Neutrophil (primary cell): ENCODE measurements at regions not wholly inside any gene's neighbourhood (a gene's known extent, or its start where the extent isn't known, plus 50 kb on each side); places are given as distances from the start of the nearest gene placed in this dataset.

ENCODE experiments used
- H3K27ac ChIP-seq: fragments of 200-600 bp; sonication (generic); 2 replicates; pipeline ENCODE4 v1.5.1; 2016; ENCODE audit warnings: mild to moderate bottlenecking, moderate library complexity
- H3K27me3 ChIP-seq: fragments of 200-600 bp; sonication (generic); 2 replicates; pipeline ENCODE4 v1.6.0; 2016; ENCODE audit warnings: mild to moderate bottlenecking
- H3K36me3 ChIP-seq: fragments of 200-600 bp; sonication (generic); 2 replicates; pipeline ENCODE4 v1.5.1; 2017
- H3K4me1 ChIP-seq, 2 experiments: fragments of 200-600 bp in 1 of 2; sonication (generic) in 1 of 2; 1 replicate in 1 of 2; 2 replicates in 1 of 2; pipeline versions ENCODE4 v1.5.1 to v1.6.1; 2013 to 2016; ENCODE audit warnings: low read depth in 1 of 2, low read length in 1 of 2, mild to moderate bottlenecking in 1 of 2, moderate library complexity in 1 of 2; ENCODE audit not compliant: control insufficient read depth in 1 of 2, insufficient read depth in 1 of 2
- H3K4me3 ChIP-seq, 2 experiments: fragments of 200-600 bp in 1 of 2; sonication (generic) in 1 of 2; 1 replicate in 1 of 2; 2 replicates in 1 of 2; pipeline ENCODE4 v1.5.1; 2013 to 2016; ENCODE audit warnings: low read depth in 1 of 2, low read length in 1 of 2, mild to moderate bottlenecking in 1 of 2, moderate library complexity in 1 of 2
- H3K9me3 ChIP-seq: fragments of 200-600 bp; sonication (generic); 2 replicates; pipeline ENCODE4 v1.5.1; 2016
- TF ChIP-seq, protein P1 (sequence below): fragments of 200-600 bp; sonication (generic); IDR thresholded peaks from 2 replicates; pipeline ENCODE4 v1.5.1; 2016; ENCODE audit warnings: antibody characterized with exemption

DNA sequence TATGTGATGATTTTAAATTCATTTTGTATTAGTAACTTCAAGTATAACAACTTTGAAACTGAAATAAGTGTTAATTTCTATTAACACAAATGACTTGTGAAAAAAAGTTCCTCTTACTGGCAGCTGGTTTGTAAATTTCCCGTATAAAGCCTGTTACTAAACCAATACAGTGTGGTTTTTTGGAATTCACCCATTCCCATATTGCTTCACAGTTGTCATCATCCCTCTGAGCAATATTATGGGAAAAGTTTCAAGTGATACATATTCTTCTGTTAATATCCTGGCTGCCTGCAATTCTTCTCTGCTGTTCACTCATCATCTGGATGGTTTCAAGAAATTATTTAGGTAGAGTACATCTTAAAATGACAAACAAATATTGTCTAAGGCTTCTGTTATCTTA, 1185.1 kb upstream of the C9orf72 start:
- no peaks in the 10 kb centered on the region for H3K36me3 ChIP-seq
- no peaks in the 10 kb centered on the region for H3K9me3 ChIP-seq
- no peaks in the 10 kb centered on the region for H3K4me1 ChIP-seq
- H3K27me3 ChIP-seq = no peaks in the 10 kb centered on the region
- no peak overlapping the region for H3K27ac ChIP-seq
- no peak overlapping the region for H3K4me3 ChIP-seq
- TF ChIP-seq, protein P1, sequence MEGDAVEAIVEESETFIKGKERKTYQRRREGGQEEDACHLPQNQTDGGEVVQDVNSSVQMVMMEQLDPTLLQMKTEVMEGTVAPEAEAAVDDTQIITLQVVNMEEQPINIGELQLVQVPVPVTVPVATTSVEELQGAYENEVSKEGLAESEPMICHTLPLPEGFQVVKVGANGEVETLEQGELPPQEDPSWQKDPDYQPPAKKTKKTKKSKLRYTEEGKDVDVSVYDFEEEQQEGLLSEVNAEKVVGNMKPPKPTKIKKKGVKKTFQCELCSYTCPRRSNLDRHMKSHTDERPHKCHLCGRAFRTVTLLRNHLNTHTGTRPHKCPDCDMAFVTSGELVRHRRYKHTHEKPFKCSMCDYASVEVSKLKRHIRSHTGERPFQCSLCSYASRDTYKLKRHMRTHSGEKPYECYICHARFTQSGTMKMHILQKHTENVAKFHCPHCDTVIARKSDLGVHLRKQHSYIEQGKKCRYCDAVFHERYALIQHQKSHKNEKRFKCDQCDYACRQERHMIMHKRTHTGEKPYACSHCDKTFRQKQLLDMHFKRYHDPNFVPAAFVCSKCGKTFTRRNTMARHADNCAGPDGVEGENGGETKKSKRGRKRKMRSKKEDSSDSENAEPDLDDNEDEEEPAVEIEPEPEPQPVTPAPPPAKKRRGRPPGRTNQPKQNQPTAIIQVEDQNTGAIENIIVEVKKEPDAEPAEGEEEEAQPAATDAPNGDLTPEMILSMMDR = no peak

DNA sequence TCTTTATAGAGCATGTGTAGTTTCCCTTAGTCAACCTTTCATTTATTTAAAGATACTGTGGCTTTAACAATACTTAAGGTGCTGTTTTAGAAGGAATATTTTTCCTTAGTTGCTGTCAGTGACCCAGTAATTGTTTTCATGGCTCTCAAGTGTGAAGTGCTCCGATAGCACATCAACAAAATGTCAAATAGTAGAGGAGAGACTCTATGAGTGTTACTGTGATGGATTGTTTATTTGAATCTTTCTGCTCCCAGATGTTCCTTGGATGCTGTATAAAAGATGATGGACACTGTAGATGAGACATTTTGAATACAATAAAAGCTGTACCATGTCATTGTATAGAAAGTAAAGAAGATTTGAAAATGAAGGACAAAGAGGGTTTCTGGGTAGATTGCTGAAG, 1185.7 kb upstream of the C9orf72 start:
- Histone ChIP-seq H3K36me3 (no peaks in the 10 kb centered on the region), H3K4me3 (no peak overlapping the region)
- TF ChIP-seq, protein P1 = no peak

DNA sequence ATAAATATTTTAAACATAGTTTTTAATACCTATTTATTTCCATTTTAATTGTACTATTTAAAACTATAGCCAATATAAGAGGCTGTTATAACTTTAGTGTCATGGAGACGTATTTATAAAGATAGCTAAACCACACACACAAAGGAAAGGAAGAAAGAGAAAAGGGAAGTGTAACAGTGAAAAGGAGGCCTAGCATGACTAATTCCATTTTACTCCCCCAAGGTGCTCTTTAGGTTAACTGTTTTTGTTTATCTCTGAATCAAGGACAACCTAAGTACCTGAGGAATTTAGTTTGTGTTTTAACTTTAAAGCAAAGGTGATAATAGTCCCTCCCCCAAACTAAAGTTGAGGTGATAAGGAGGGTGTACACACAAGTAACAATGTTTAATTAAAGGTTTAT, 1188.9 kb upstream of the C9orf72 start:
- Histone ChIP-seq H3K4me3 (no peak overlapping the region), H3K9me3 (no peaks in the 10 kb centered on the region), H3K27ac (no peak overlapping the region), H3K4me1 (no peaks in the 10 kb centered on the region), H3K27me3 (no peaks in the 10 kb centered on the region), H3K36me3 (no peaks in the 10 kb centered on the region)
- TF ChIP-seq, protein P1 = no peak

More for the DNA sequence above, 1185.7 kb upstream of the C9orf72 start:
- Histone ChIP-seq H3K27me3 (no peaks in the 10 kb centered on the region), H3K27ac (no peak overlapping the region), H3K4me1 (no peaks in the 10 kb centered on the region), H3K9me3 (no peaks in the 10 kb centered on the region)

DNA sequence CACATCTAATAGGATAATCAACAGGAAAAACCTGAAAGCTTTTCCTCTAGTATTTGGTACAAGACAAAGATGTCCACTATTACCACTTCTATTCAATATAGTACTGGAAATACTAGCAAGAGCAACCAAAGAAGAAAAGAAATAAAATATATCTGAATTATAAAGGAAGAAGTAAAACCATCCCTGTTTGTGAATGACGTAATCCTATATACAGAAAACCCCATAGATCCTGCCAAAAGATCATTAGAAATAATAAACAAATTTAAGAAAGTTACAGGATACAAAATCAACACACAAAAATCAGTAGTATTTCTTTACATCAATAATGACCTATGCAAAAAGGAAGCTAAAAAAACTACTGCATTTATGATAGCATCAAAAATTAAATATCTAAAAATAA, 1191.3 kb upstream of the C9orf72 start:
- no peaks in the 10 kb centered on the region for H3K4me1 ChIP-seq
- no peaks in the 10 kb centered on the region for H3K27me3 ChIP-seq
- TF ChIP-seq, protein P1 = no peak
- H3K27ac ChIP-seq = no peak overlapping the region
- H3K36me3 ChIP-seq = no peaks in the 10 kb centered on the region
- H3K9me3 ChIP-seq = no peaks in the 10 kb centered on the region
- H3K4me3 ChIP-seq = no peak overlapping the region

DNA sequence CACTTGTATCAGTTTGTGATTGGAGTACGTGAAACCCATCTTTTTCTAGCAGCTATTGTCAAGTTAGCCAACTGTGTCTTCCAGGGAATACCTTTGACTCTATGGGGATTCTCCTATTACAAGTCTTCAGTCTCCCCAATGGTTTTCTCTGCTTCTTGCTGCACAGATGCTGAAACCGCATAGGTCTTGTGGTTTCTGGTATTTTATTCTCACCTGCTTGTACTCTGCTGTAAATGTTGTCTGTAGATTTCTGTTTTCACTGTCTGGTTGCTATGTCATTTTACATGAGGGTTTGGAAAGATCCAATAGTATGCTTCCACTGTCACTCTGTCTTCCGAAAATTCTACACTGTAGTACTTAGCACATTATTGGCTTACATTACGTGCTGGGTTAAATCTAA, 1196.9 kb upstream of the C9orf72 start:
- H3K36me3 ChIP-seq = no peaks in the 10 kb centered on the region
- no peaks in the 10 kb centered on the region for H3K9me3 ChIP-seq
- no peaks in the 10 kb centered on the region for H3K27me3 ChIP-seq
- H3K4me1 ChIP-seq = no peaks in the 10 kb centered on the region
- no peak overlapping the region for H3K4me3 ChIP-seq
- TF ChIP-seq, protein P1 = no peak
- H3K27ac ChIP-seq = no peak overlapping the region

DNA sequence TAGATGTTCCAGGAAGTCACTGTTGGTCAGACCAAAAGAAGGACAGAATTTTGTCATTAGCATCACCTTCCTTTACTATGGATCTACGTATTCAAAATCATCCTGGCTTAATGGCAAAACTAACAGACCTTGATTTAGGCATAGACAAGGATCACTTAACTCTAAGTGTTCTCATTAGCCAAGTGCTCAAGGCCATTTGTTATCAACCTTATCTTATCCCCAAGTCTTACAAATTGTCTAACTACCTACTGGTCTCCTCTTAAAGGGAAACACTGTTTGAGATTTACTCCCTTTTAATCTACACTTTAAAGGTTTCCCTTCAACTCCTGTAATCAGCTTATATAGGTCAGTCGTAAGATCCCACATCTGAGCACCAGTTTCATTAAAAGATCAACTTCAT, 1197.5 kb upstream of the C9orf72 start:
- Histone ChIP-seq H3K36me3 (no peaks in the 10 kb centered on the region), H3K4me3 (no peak overlapping the region), H3K27ac (no peak overlapping the region), H3K27me3 (no peaks in the 10 kb centered on the region), H3K9me3 (no peaks in the 10 kb centered on the region), H3K4me1 (no peaks in the 10 kb centered on the region)
- TF ChIP-seq, protein P1 = no peak
